GM12872 (cell line): ENCODE measurements at regions not wholly inside any gene's neighbourhood (a gene's known extent, or its start where the extent isn't known, plus 50 kb on each side); places are given as distances from the start of the nearest gene placed in this dataset.

ENCODE experiments used
- TF ChIP-seq, protein P1 (sequence below): IDR thresholded peaks from 3 replicates; pipeline ENCODE4 v1.5.1; 2011; ENCODE audit warnings: low read depth, mild to moderate bottlenecking, low read length, moderate library complexity; ENCODE audit not compliant: insufficient read depth

DNA sequence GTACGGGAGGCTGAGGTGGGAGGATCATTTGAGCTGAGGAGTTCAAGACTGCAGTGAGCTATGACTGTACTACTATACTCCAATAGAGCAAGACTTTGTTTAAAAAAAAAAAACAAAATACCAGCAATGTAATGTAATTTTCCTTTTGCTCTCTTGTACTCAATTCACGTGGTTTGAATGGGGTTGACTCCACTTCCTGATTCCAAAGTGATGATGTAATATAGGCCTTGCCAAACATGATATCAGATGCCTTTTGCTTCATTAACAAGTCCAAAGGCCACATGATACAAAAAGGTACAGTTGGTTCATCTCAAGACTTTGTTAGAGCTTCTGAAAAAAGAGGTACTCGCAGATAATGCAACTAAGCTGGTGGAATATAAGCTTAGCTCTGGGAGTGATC is 321.8 kb downstream of the ZEB2 start:
- TF ChIP-seq, protein P1, sequence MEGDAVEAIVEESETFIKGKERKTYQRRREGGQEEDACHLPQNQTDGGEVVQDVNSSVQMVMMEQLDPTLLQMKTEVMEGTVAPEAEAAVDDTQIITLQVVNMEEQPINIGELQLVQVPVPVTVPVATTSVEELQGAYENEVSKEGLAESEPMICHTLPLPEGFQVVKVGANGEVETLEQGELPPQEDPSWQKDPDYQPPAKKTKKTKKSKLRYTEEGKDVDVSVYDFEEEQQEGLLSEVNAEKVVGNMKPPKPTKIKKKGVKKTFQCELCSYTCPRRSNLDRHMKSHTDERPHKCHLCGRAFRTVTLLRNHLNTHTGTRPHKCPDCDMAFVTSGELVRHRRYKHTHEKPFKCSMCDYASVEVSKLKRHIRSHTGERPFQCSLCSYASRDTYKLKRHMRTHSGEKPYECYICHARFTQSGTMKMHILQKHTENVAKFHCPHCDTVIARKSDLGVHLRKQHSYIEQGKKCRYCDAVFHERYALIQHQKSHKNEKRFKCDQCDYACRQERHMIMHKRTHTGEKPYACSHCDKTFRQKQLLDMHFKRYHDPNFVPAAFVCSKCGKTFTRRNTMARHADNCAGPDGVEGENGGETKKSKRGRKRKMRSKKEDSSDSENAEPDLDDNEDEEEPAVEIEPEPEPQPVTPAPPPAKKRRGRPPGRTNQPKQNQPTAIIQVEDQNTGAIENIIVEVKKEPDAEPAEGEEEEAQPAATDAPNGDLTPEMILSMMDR = no peak

DNA sequence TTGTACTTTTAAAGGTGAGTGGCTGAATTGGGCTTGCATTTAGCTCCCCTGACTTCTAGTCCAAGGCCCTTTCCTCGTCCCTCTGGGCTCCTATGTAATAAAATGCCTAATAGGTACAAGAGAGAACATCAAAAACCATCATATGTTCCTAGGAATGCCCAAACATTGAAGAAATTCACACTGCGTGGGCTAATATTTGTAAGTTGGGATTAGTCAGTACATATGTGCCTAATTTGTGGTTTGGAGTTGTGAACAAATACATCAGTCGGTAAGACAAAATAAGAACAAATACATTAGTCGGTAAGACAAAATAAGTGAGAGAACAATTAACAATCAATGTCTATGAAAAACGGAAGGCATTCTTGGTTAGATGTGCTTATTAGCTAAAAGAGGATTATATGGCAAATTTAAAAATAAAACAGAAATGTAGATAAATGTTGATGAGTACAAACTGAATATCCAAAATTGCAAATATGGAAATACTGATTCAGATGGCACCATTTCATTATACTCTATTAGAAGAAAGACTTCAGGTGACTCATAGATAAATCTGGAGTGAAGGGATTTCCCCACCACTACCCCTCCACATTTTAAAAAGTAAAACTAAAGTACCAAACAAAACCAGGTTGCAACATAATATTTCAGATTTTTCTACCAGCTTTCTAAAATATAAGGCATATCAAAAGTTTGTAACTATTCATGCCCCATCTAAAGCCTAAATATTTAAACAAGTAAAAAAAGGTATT is 325.4 kb downstream of the ZEB2 start:
- TF ChIP-seq, protein P1 = no peak

GRCh38 chr2:144190908-144191605 is 328.9 kb downstream of the ZEB2 start:
- TF ChIP-seq, protein P1 = no peak

- TF ChIP-seq, protein P1 = no peak
These were observed 336.2 kb downstream of the ZEB2 start for GRCh38 chr2:144183727-144184126.

DNA sequence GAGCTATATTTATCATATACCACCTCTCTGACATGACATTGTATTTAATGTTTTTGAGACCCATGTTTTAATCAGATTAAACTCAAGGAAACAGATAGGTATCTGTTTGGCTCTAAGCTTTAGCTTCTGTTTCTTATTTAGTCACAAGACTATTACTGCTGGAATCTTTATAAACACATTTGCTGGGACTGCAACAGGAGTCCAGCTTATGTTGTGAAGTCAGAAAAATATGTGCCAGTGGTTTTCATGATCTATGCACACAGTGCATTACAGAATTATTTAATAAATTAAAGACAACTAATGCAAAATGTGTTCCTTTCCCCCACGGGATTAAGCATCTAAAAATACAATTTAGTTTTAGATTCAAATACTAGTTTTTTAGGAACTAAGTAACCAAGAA is 338.9 kb downstream of the ZEB2 start:
- TF ChIP-seq, protein P1 = no peak

DNA sequence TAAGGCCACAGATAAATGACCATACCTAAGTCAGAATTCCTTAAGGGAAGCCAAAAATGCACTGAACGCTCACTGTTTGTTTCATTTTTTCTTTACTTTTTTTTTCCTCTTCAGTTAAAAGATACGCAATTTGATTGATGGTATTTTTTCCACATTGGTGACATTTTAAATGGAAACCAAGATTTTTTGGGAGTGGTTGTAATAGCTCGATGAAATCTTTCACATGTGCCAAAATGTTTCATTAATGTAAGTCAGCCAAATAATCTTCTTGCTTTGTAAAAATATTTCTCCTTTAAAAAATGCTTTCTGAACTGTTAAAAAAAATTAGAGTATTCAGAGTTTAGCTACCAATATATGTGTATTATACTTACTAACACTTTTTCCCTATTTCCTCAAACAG is 339.8 kb downstream of the ZEB2 start:
- TF ChIP-seq, protein P1 = no peak

DNA sequence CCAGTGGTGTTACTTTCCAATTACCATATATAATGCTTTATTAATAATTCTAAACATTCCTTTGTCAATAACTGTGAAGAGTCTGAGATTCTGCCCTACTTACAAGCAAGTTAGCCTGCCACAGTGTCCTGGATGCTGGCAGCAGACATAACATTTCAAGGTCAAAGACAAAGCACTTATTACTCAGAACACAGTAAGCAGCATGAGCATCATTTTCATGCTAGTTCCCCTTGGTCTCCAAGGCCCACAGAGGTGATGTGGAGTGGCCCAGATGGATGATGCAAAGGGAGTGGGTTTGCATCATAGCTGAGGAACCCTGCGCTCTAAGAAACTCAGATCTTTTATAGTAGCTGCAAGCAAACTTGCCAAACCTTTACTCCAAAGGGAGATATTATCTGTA is 349.7 kb downstream of the ZEB2 start:
- TF ChIP-seq, protein P1 = no peak
